ENCODE measurements at regions not wholly inside any gene's neighbourhood (a gene's known extent, or its start where the extent isn't known, plus 50 kb on each side); places are given as distances from the start of the nearest gene placed in this dataset.

- H3K36me3 ChIP-seq: no peaks in the 10 kb centered on the region
- H3K9ac ChIP-seq: no peak overlapping the region
- H3K4me2 ChIP-seq: no peak overlapping the region
- H3K27ac ChIP-seq: no peak overlapping the region
- no peaks in the 10 kb centered on the region for H4K20me1 ChIP-seq
- H3K9me3 ChIP-seq: no peaks in the 10 kb centered on the region
- no peak for TF ChIP-seq Cebpa-rat (IDR thresholded peaks at IDR 0.05)
- H3K27me3 ChIP-seq: no peaks in the 10 kb centered on the region
- no peak overlapping the region for H3K4me3 ChIP-seq
- H3K4me1 ChIP-seq: no peaks in the 10 kb centered on the region
These were observed 139.9 kb downstream of the PTGER3 start for GRCh38 chr1:70907563-70908310.

- Histone ChIP-seq H3K4me1 (no peaks in the 10 kb centered on the region), H3K36me3 (no peaks in the 10 kb centered on the region), H3K9me3 (no peaks in the 10 kb centered on the region), H3K9ac (no peak overlapping the region), H3K4me2 (no peak overlapping the region), H3K27ac (no peak overlapping the region), H4K20me1 (no peaks in the 10 kb centered on the region), H3K4me3 (no peak overlapping the region), H3K27me3 (no peaks in the 10 kb centered on the region)
- TF ChIP-seq Cebpa-rat (IDR thresholded peaks at IDR 0.05): no peak; the same call in 1 of the 2 replicates
These were observed 138.3 kb downstream of the PTGER3 start for GRCh38 chr1:70909262-70909822.

- Histone ChIP-seq H4K20me1 (no peaks in the 10 kb centered on the region), H3K36me3 (no peaks in the 10 kb centered on the region), H3K27ac (no peak overlapping the region), H3K4me1 (no peaks in the 10 kb centered on the region), H3K9ac (no peak overlapping the region), H3K4me3 (no peak overlapping the region), H3K9me3 (no peaks in the 10 kb centered on the region), H3K4me2 (no peak overlapping the region), H3K27me3 (no peaks in the 10 kb centered on the region)
- no peak for TF ChIP-seq Cebpa-rat (IDR thresholded peaks at IDR 0.05)
These were observed 137.6 kb downstream of the PTGER3 start for GRCh38 chr1:70910013-70910412.

- Histone ChIP-seq H3K4me2 (no peak overlapping the region), H3K9me3 (no peaks in the 10 kb centered on the region), H3K27ac (no peak overlapping the region), H3K9ac (no peak overlapping the region), H3K4me3 (no peak overlapping the region), H3K4me1 (no peaks in the 10 kb centered on the region), H4K20me1 (no peaks in the 10 kb centered on the region), H3K27me3 (no peaks in the 10 kb centered on the region), H3K36me3 (no peaks in the 10 kb centered on the region)
- no peak for TF ChIP-seq Cebpa-rat (IDR thresholded peaks at IDR 0.05)
These were observed 135.8 kb downstream of the PTGER3 start for GRCh38 chr1:70911861-70912260.

- Histone ChIP-seq H3K4me3 (no peak overlapping the region), H3K9me3 (no peaks in the 10 kb centered on the region), H4K20me1 (no peaks in the 10 kb centered on the region), H3K36me3 (no peaks in the 10 kb centered on the region), H3K4me1 (no peaks in the 10 kb centered on the region), H3K4me2 (no peak overlapping the region), H3K27me3 (no peaks in the 10 kb centered on the region), H3K9ac (no peak overlapping the region), H3K27ac (no peak overlapping the region)
- no peak for TF ChIP-seq Cebpa-rat (IDR thresholded peaks at IDR 0.05)
These were observed 133.4 kb downstream of the PTGER3 start for GRCh38 chr1:70914224-70914623.

- Histone ChIP-seq H3K4me3 (no peak overlapping the region), H3K9ac (no peak overlapping the region), H3K36me3 (no peaks in the 10 kb centered on the region), H3K27me3 (no peaks in the 10 kb centered on the region), H3K9me3 (no peaks in the 10 kb centered on the region), H3K4me2 (no peak overlapping the region), H4K20me1 (no peaks in the 10 kb centered on the region), H3K27ac (no peak overlapping the region), H3K4me1 (no peaks in the 10 kb centered on the region)
- no peak for TF ChIP-seq Cebpa-rat (IDR thresholded peaks at IDR 0.05)
These were observed 132.2 kb downstream of the PTGER3 start for GRCh38 chr1:70915258-70916033.

GRCh38 chr1:70916034-70916427, 131.6 kb downstream of the PTGER3 start:
- H3K4me2 ChIP-seq: no peak overlapping the region
- H3K4me3 ChIP-seq: no peak overlapping the region
- TF ChIP-seq Cebpa-rat (IDR thresholded peaks at IDR 0.05): no peak

GRCh38 chr1:70919706-70920323, 127.8 kb downstream of the PTGER3 start:
- Histone ChIP-seq H3K36me3 (no peaks in the 10 kb centered on the region), H3K9ac (no peak overlapping the region), H3K4me2 (no peak overlapping the region), H3K4me1 (no peaks in the 10 kb centered on the region), H3K27ac (no peak overlapping the region), H3K4me3 (no peak overlapping the region), H3K27me3 (no peaks in the 10 kb centered on the region), H3K9me3 (peaks cover 27% of the 10 kb centered on the region), H4K20me1 (no peaks in the 10 kb centered on the region)
- no peak for TF ChIP-seq Cebpa-rat (IDR thresholded peaks at IDR 0.05)

More at GRCh38 chr1:70916034-70916427, 131.6 kb downstream of the PTGER3 start:
- Histone ChIP-seq H3K27ac (no peak overlapping the region), H3K9ac (no peak overlapping the region), H3K27me3 (no peaks in the 10 kb centered on the region), H3K4me1 (no peaks in the 10 kb centered on the region), H4K20me1 (no peaks in the 10 kb centered on the region), H3K9me3 (peaks cover 2% of the 10 kb centered on the region; the same call in 1 of the 2 replicates), H3K36me3 (no peaks in the 10 kb centered on the region)

Data from BLaER1 (cell line).